Liver (tissue), 3 donors: ENCODE measurements at regions not wholly inside any gene's neighbourhood (a gene's known extent, or its start where the extent isn't known, plus 50 kb on each side); places are given as distances from the start of the nearest gene placed in this dataset.

Source experiments
- EGR1 ChIP-seq, 2 donors: IDR thresholded peaks; 2 replicates each; pipeline ENCODE4 v1.6.1; 2016 to 2018; ENCODE audit warnings: antibody characterized with exemption in 2 of 2, low read depth in 2 of 2
- FOXA1 ChIP-seq: IDR thresholded peaks from 2 replicates; pipeline ENCODE4 v1.6.1; 2016; ENCODE audit warnings: antibody characterized with exemption
- GABPA ChIP-seq, 2 donors: IDR thresholded peaks in 1 of 2; conservative IDR thresholded peaks in 1 of 2; 2 replicates each; pipeline ENCODE4 v1.6.1; 2016; ENCODE audit warnings: antibody characterized with exemption in 2 of 2, mild to moderate bottlenecking in 1 of 2, moderate library complexity in 1 of 2
- JUND ChIP-seq, 2 donors: IDR thresholded peaks; 2 replicates each; pipeline ENCODE4 v1.6.1; 2016; ENCODE audit warnings: antibody characterized with exemption in 2 of 2
- RAD21 ChIP-seq, 2 donors: IDR thresholded peaks; 2 replicates each; pipeline ENCODE4 v1.6.1; 2016; ENCODE audit warnings: antibody characterized with exemption in 2 of 2, mild to moderate bottlenecking in 2 of 2
- SP1 ChIP-seq: IDR thresholded peaks from 2 replicates; pipeline ENCODE4 v1.6.1; 2018; ENCODE audit warnings: antibody characterized with exemption, mild to moderate bottlenecking
- YY1 ChIP-seq: IDR thresholded peaks from 2 replicates; pipeline ENCODE4 v1.6.1; 2016; ENCODE audit warnings: antibody characterized with exemption, mild to moderate bottlenecking
- TF ChIP-seq, protein P1 (sequence below): fragments of 150-350 bp; IDR thresholded peaks from 2 replicates; pipeline ENCODE4 v1.5.1; 2017; ENCODE audit warnings: improper control_type of control experiment, low read depth, low read length; ENCODE audit not compliant: missing input control
- TF ChIP-seq, protein P2 (sequence below): IDR thresholded peaks from 2 replicates; pipeline ENCODE4 v1.6.1; 2016; ENCODE audit warnings: antibody characterized with exemption
- TF ChIP-seq, protein P3 (sequence below): IDR thresholded peaks from 2 replicates; pipeline ENCODE4 v1.6.1; 2016; ENCODE audit warnings: antibody characterized with exemption, mild to moderate bottlenecking
- TF ChIP-seq, protein P4 (sequence below): IDR thresholded peaks from 2 replicates; pipeline ENCODE4 v1.6.1; 2016; ENCODE audit warnings: antibody characterized with exemption
- donor health status: healthy.
- donor health status: healthy.

DNA sequence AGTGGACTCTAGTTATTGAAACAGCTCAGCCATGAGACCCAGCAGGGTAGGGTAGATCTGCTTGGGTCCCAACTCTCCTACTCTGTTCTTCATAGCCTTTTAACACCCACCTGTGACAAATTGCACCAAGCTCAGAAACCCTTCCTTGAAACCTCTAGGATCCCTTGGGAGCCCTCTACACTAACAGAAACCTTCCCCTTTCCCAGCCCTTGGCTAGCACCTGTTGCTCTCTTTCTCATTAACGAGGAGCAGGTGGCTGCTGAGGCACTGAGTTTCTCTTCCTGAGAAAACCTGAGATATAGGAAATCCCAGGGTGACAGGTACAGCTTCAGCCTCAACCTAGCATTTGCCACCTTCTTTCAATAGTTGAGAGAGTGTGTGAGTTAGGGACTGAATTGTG, 88.3 kb upstream of the CLSTN2 start:
- TF ChIP-seq, protein P1, sequence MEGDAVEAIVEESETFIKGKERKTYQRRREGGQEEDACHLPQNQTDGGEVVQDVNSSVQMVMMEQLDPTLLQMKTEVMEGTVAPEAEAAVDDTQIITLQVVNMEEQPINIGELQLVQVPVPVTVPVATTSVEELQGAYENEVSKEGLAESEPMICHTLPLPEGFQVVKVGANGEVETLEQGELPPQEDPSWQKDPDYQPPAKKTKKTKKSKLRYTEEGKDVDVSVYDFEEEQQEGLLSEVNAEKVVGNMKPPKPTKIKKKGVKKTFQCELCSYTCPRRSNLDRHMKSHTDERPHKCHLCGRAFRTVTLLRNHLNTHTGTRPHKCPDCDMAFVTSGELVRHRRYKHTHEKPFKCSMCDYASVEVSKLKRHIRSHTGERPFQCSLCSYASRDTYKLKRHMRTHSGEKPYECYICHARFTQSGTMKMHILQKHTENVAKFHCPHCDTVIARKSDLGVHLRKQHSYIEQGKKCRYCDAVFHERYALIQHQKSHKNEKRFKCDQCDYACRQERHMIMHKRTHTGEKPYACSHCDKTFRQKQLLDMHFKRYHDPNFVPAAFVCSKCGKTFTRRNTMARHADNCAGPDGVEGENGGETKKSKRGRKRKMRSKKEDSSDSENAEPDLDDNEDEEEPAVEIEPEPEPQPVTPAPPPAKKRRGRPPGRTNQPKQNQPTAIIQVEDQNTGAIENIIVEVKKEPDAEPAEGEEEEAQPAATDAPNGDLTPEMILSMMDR: no peak
- TF ChIP-seq EGR1 (IDR thresholded peaks at IDR 0.05; ENCODE audit: low read depth in 2 of 2): no peak
- no peak for TF ChIP-seq YY1
- TF ChIP-seq, protein P2, sequence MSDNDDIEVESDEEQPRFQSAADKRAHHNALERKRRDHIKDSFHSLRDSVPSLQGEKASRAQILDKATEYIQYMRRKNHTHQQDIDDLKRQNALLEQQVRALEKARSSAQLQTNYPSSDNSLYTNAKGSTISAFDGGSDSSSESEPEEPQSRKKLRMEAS: no peak
- TF ChIP-seq GABPA (IDR thresholded peaks at IDR 0.05 in 1 of 2, conservative IDR thresholded peaks at IDR 0.05 in 1 of 2): no peak
- TF ChIP-seq SP1: no peak
- no peak for TF ChIP-seq RAD21 (IDR thresholded peaks at IDR 0.05)
- TF ChIP-seq, protein P3, sequence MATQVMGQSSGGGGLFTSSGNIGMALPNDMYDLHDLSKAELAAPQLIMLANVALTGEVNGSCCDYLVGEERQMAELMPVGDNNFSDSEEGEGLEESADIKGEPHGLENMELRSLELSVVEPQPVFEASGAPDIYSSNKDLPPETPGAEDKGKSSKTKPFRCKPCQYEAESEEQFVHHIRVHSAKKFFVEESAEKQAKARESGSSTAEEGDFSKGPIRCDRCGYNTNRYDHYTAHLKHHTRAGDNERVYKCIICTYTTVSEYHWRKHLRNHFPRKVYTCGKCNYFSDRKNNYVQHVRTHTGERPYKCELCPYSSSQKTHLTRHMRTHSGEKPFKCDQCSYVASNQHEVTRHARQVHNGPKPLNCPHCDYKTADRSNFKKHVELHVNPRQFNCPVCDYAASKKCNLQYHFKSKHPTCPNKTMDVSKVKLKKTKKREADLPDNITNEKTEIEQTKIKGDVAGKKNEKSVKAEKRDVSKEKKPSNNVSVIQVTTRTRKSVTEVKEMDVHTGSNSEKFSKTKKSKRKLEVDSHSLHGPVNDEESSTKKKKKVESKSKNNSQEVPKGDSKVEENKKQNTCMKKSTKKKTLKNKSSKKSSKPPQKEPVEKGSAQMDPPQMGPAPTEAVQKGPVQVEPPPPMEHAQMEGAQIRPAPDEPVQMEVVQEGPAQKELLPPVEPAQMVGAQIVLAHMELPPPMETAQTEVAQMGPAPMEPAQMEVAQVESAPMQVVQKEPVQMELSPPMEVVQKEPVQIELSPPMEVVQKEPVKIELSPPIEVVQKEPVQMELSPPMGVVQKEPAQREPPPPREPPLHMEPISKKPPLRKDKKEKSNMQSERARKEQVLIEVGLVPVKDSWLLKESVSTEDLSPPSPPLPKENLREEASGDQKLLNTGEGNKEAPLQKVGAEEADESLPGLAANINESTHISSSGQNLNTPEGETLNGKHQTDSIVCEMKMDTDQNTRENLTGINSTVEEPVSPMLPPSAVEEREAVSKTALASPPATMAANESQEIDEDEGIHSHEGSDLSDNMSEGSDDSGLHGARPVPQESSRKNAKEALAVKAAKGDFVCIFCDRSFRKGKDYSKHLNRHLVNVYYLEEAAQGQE: no peak
- TF ChIP-seq, protein P4, sequence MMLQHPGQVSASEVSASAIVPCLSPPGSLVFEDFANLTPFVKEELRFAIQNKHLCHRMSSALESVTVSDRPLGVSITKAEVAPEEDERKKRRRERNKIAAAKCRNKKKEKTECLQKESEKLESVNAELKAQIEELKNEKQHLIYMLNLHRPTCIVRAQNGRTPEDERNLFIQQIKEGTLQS: no peak
- TF ChIP-seq JUND (IDR thresholded peaks at IDR 0.05): no peak
- TF ChIP-seq FOXA1: no peak
